HG03432 (cell line): ENCODE measurements at regions not wholly inside any gene's neighbourhood (a gene's known extent, or its start where the extent isn't known, plus 50 kb on each side); places are given as distances from the start of the nearest gene placed in this dataset.

Experiments used
- ATAC-seq: cut with Tn5 transposase; IDR thresholded peaks from one replicate; pipeline ENCODE4 v1.9.1; 2021; ENCODE audit warnings: mild to moderate bottlenecking, moderate library complexity; ENCODE audit not compliant: unreplicated experiment

DNA sequence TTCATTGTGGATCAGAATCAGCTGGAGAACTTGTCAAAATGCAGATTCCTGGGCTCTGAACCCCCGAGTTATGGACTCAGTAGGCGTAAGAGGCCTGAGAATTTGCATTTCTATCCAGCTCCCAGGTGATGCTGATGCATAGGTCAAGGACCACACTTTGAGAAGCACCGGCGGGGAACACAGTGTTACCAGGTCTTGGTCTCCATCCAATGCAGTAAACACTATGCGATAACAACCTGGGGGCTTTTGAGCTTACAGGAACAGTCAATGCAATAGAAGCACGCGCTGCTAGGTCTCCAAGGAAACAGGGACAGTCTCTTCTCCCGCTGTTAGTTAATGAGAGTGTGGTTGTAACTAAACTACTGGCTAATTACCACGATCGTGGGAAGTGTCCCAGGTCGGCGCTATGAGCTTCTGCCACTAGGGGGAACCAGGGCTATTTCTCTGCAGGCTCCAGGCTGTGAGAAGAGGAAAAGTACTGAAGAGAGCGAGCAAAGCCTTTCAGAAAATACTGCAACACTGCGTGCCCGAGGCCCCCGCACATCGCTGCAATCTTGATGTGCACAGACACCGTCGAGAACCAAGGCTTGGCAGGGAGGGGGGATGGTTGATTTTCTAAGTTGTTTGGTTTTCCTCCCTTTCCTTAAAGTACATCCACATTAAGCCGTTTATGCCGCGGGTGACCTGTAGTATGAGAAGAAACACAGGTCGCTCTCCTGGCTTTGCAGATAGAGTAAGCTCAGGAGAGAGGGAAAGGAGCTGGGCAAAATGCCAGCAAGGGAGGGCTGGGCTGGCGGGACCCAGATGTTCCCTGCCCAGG, 52.0 kb upstream of the KCNA1 start:
- peak; percentile 68 for ATAC-seq

DNA sequence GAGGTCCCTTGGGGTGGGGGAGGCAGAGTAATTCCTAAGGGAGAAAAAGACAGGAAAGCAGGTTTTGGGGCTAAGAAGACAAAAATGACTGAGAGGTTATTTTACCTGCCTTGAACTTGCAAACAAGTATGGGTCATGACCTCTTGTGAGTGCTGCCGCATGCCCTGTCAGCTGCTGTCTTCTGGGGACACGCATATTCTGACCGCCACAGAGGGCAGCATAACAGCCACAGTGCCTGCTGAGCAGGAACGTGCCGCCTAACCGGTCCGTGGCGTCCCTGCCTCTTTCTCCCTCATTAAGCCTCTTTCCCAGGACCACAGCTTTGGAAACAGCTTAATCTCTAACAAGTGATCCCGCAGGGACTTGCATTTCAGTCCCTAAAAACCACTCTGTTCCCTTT, 51.3 kb upstream of the KCNA1 start:
- ATAC-seq: no peak

DNA sequence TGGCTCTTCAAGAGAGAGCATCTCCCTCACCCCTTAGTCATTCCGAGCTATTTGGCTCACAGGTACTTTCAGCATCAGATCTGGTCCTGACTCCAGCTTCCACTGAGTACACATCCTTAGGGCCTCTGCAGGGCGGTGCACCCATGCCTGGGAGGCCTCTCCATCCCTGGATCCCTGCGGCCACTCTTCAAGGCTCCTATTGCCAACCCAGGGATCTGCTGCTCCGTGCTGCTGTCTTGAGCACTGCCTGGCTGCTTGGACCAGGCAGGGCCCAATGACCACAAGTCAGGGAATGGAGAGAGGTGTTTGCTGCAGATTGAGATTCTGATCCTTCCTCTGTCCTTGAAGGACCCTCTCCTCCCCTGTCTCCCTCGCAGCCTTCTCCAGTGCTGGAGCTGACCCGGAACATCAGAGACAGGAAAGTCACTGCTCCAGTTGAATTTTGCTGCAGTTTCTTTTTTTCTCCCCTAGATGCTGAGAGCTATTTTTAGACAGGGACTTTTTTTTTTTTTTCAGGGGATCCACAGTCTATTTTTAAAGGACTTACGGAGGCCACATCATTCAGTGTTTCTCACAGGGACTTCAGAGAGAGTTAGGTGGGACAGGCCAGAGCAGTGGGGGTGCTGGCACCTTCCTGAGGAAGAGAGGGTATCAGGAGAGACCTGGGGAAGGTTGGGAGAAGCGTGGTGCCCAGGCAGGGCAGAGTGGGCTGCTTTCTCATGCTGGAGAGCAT, 50.1 kb upstream of the KCNA1 start:
- ATAC-seq: no peak
